CD4-positive, alpha-beta T cell (primary cell): ENCODE measurements at regions not wholly inside any gene's neighbourhood (a gene's known extent, or its start where the extent isn't known, plus 50 kb on each side); places are given as distances from the start of the nearest gene placed in this dataset.

Experiments used
- ATAC-seq: fragments of 200-7000 bp; cut with Tn5 transposase; one replicate; pipeline ENCODE4 v1.10.0; 2022; ENCODE audit warnings: mild to moderate bottlenecking; ENCODE audit not compliant: poor library complexity
- CTCF ChIA-PET: fragments of 350-600 bp; sonication (Branson Sonifier 250); formaldehyde crosslinking; loops from one replicate; lab custom pipeline; 2021; ENCODE audit warnings: antibody characterized with exemption, inconsistent platforms; lab: Charles Lee
- POLR2A ChIA-PET: fragments of 350-600 bp; sonication (Branson Sonifier 250); formaldehyde crosslinking; loops from one replicate; lab custom pipeline; 2021; ENCODE audit warnings: antibody characterized with exemption, inconsistent platforms; lab: Charles Lee
- DNase-seq, 14 experiments: peaks; one replicate each; pipeline ENCODE4 v3.0.0-alpha.2; 2013 to 2020; ENCODE audit warnings: mixed read lengths in 2 of 14
- H3K27ac ChIP-seq, 2 donors: one replicate each; pipeline versions ENCODE4 v1.5.1 to v1.7.0; 2013; ENCODE audit warnings: low read length in 2 of 2, low read depth in 1 of 2, mild to moderate bottlenecking in 1 of 2
- H3K27me3 ChIP-seq, 2 experiments: 1 replicate in 1 of 2; 2 replicates in 1 of 2; pipeline versions ENCODE4 v1.6.1 to v1.7.0; 2013; ENCODE audit warnings: low read length in 2 of 2, control low read depth in 1 of 2, mild to moderate bottlenecking in 1 of 2, moderate library complexity in 1 of 2; ENCODE audit not compliant: insufficient read depth in 2 of 2, control insufficient read depth in 1 of 2
- H3K36me3 ChIP-seq: one replicate; pipeline ENCODE4 v1.6.1; 2013; ENCODE audit warnings: low read length, control low read depth; ENCODE audit not compliant: insufficient read depth
- H3K4me1 ChIP-seq: one replicate; pipeline ENCODE4 v1.6.1; 2013; ENCODE audit warnings: low read length, control low read depth; ENCODE audit not compliant: insufficient read depth
- H3K4me3 ChIP-seq: one replicate; pipeline ENCODE4 v1.5.1; 2013; ENCODE audit warnings: mild to moderate bottlenecking, low read length, moderate library complexity
- H3K9me3 ChIP-seq, 2 experiments: 1 replicate in 1 of 2; 2 replicates in 1 of 2; pipeline versions ENCODE4 v1.6.1 to v1.7.0; 2013; ENCODE audit warnings: low read length in 2 of 2, mild to moderate bottlenecking in 2 of 2, control low read depth in 1 of 2, moderate library complexity in 1 of 2; ENCODE audit not compliant: control insufficient read depth in 1 of 2, insufficient read depth in 1 of 2
- H3K27ac Mint-ChIP-seq: one replicate; pipeline ENCODE4 v1.8.0; 2020; ENCODE audit warnings: mixed read lengths
- H3K27me3 Mint-ChIP-seq: one replicate; pipeline ENCODE4 v1.8.0; 2021; ENCODE audit warnings: mixed read lengths
- H3K36me3 Mint-ChIP-seq: one replicate; pipeline ENCODE4 v1.8.0; 2021; ENCODE audit warnings: low read depth, mixed read lengths
- H3K4me1 Mint-ChIP-seq: one replicate; pipeline ENCODE4 v1.8.0; 2021; ENCODE audit warnings: low read depth, mixed read lengths
- H3K4me3 Mint-ChIP-seq: one replicate; pipeline ENCODE4 v1.8.0; 2020; ENCODE audit warnings: mild to moderate bottlenecking, mixed read lengths
- H3K9me3 Mint-ChIP-seq: one replicate; pipeline ENCODE4 v1.8.0; 2020; ENCODE audit warnings: mixed read lengths
- CTCF ChIP-seq: fragments of 200-600 bp; IDR thresholded peaks from one replicate; pipeline ENCODE4 v1.8.0; 2022; ENCODE audit warnings: antibody characterized with exemption, mild to moderate bottlenecking
- intact Hi-C, 2 experiments: fragments of 100-400 bp; cut with DNase I in 1 of 2; cut with micrococcal nuclease in 1 of 2; formaldehyde crosslinking; loops; one replicate each; pipeline versions ENCODE4 v1.15.1 to v1.9.0; 2023 to 2025; cut with DNase I, micrococcal nuclease

GRCh38 chr1:199736646-199737045, 290.9 kb upstream of the NR5A2 start:
- H3K9me3 ChIP-seq, result no peaks in the 10 kb centered on the region
- Mint-ChIP-seq H3K27me3 (peaks cover 6% of the 10 kb centered on the region), H3K36me3 (no peaks in the 10 kb centered on the region), H3K4me3 (no peak overlapping the region), H3K9me3 (no peaks in the 10 kb centered on the region), H3K27ac (no peak overlapping the region), H3K4me1 (no peaks in the 10 kb centered on the region)
- no peak overlapping the region for H3K27ac ChIP-seq
- ChIA-PET POLR2A (no interaction called here), CTCF (no interaction called here)
- intact Hi-C loops, result no loop called here
- no peak for TF ChIP-seq CTCF
- no peak for DNase-seq
- no peak for ATAC-seq
- H3K36me3 ChIP-seq, result no peaks in the 10 kb centered on the region
- H3K4me3 ChIP-seq, result no peak overlapping the region
- H3K27me3 ChIP-seq, result no peaks in the 10 kb centered on the region
- no peaks in the 10 kb centered on the region for H3K4me1 ChIP-seq

DNA sequence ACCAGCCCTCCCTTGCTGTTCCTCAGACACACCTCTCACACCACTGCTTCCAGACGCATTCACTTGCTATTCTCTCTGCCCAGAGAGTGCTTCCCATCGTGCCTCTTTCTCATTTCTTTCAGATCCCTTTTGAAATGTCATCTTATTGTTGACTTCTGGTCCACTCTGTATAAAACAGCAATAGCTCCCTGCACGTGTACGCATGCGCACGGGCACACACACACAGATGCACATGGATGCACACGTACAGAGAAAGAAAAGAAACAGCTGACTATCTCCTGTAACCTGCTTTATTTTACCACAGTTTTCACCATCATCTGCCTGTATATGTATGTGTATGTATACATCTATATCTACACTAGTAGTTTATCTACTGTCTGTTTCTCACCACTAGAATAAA, 285.9 kb upstream of the NR5A2 start:
- H3K9me3 Mint-ChIP-seq, result no peaks in the 10 kb centered on the region
- ATAC-seq (no peak), DNase-seq (no peak)
- Histone ChIP-seq H3K27ac (no peak overlapping the region), H3K27me3 (no peaks in the 10 kb centered on the region), H3K36me3 (no peaks in the 10 kb centered on the region), H3K4me1 (no peaks in the 10 kb centered on the region), H3K9me3 (no peaks in the 10 kb centered on the region), H3K4me3 (no peak overlapping the region)
- H3K4me3 Mint-ChIP-seq, result no peak overlapping the region
- H3K27me3 Mint-ChIP-seq, result peaks cover 6% of the 10 kb centered on the region
- ChIA-PET POLR2A (no interaction called here), CTCF (no interaction called here)
- no peak overlapping the region for H3K27ac Mint-ChIP-seq
- H3K36me3 Mint-ChIP-seq, result no peaks in the 10 kb centered on the region
- no peak for TF ChIP-seq CTCF
- intact Hi-C loops, result no loop called here
- H3K4me1 Mint-ChIP-seq, result no peaks in the 10 kb centered on the region

- Histone ChIP-seq H3K27ac (no peak overlapping the region), H3K4me1 (no peaks in the 10 kb centered on the region), H3K4me3 (no peak overlapping the region), H3K36me3 (no peaks in the 10 kb centered on the region), H3K9me3 (no peaks in the 10 kb centered on the region), H3K27me3 (peaks cover 0 to 4% of the 10 kb centered on the region in 2 experiments)
- H3K4me1 Mint-ChIP-seq, result no peaks in the 10 kb centered on the region
- H3K9me3 Mint-ChIP-seq, result no peaks in the 10 kb centered on the region
- CTCF ChIA-PET, result interaction anchor here (0.6 to 0.7 kb wide), 2 partner anchors 29 to 100 kb away, joined by 3 read pairs; no protein-coding TSS in a partner anchor
- POLR2A ChIA-PET, result no interaction called here
- H3K36me3 Mint-ChIP-seq, result no peaks in the 10 kb centered on the region
- H3K27ac Mint-ChIP-seq, result no peak overlapping the region
- ATAC-seq, result no peak
- no peak for TF ChIP-seq CTCF
- H3K4me3 Mint-ChIP-seq, result no peak overlapping the region
- peak in 2 of 14 experiments; percentile 47 to 64 for DNase-seq
- peaks cover 6% of the 10 kb centered on the region for H3K27me3 Mint-ChIP-seq
- intact Hi-C loops, result no loop called here
Measured at GRCh38 chr1:199742547-199742946, 285.0 kb upstream of the NR5A2 start.
